Liver (tissue), 7 donors: ENCODE measurements at regions not wholly inside any gene's neighbourhood (a gene's known extent, or its start where the extent isn't known, plus 50 kb on each side); places are given as distances from the start of the nearest gene placed in this dataset.

Experiments used
- DNase-seq: peaks from one replicate; pipeline ENCODE4 v3.0.0-alpha.2; 2017; ENCODE audit warnings: low spot score
- H3K27ac ChIP-seq, 2 donors: one replicate each; pipeline ENCODE4 v1.7.0; 2013; ENCODE audit warnings: inconsistent platforms in 2 of 2, low read length in 2 of 2, control low read depth in 1 of 2, low read depth in 1 of 2, mild to moderate bottlenecking in 1 of 2
- H3K27me3 ChIP-seq, 4 donors: one replicate each; pipeline versions ENCODE4 v1.6.1 to v1.7.0; 2013; ENCODE audit warnings: low read length in 3 of 4, inconsistent platforms in 1 of 4, mild to moderate bottlenecking in 1 of 4, moderate library complexity in 1 of 4; ENCODE audit not compliant: control insufficient read depth in 4 of 4, insufficient read depth in 4 of 4
- H3K36me3 ChIP-seq, 4 donors: one replicate each; pipeline versions ENCODE4 v1.6.1 to v1.7.0; 2013; ENCODE audit warnings: low read length in 3 of 4, mild to moderate bottlenecking in 3 of 4, low read depth in 1 of 4, moderate library complexity in 1 of 4; ENCODE audit not compliant: control insufficient read depth in 4 of 4, insufficient read depth in 3 of 4
- H3K4me1 ChIP-seq, 4 donors: one replicate each; pipeline versions ENCODE4 v1.6.1 to v1.7.0; 2013; ENCODE audit warnings: low read length in 3 of 4, mild to moderate bottlenecking in 3 of 4, moderate library complexity in 1 of 4; ENCODE audit not compliant: control insufficient read depth in 4 of 4, insufficient read depth in 4 of 4
- H3K4me3 ChIP-seq, 3 donors: one replicate each; pipeline versions ENCODE4 v1.6.1 to v1.7.0; 2013; ENCODE audit warnings: low read length in 3 of 3, control low read depth in 1 of 3, low read depth in 1 of 3, mild to moderate bottlenecking in 1 of 3
- H3K9ac ChIP-seq, 2 donors: one replicate each; pipeline ENCODE4 v1.7.0; 2013; ENCODE audit warnings: low read length in 2 of 2, mild to moderate bottlenecking in 2 of 2, moderate library complexity in 2 of 2, control low read depth in 1 of 2, low read depth in 1 of 2
- H3K9me3 ChIP-seq, 4 donors: one replicate each; pipeline versions ENCODE4 v1.6.1 to v1.7.0; 2013; ENCODE audit warnings: low read length in 3 of 4; ENCODE audit not compliant: control insufficient read depth in 4 of 4
- EGR1 ChIP-seq, 2 donors: IDR thresholded peaks; 2 replicates each; pipeline ENCODE4 v1.6.1; 2016 to 2018; ENCODE audit warnings: antibody characterized with exemption in 2 of 2, low read depth in 2 of 2
- FOXA1 ChIP-seq: IDR thresholded peaks from 2 replicates; pipeline ENCODE4 v1.6.1; 2016; ENCODE audit warnings: antibody characterized with exemption
- FOXA2 ChIP-seq: IDR thresholded peaks from 2 replicates; pipeline ENCODE4 v1.6.1; 2016; ENCODE audit warnings: antibody characterized with exemption
- GABPA ChIP-seq, 2 donors: IDR thresholded peaks in 1 of 2; conservative IDR thresholded peaks in 1 of 2; 2 replicates each; pipeline ENCODE4 v1.6.1; 2016; ENCODE audit warnings: antibody characterized with exemption in 2 of 2, mild to moderate bottlenecking in 1 of 2, moderate library complexity in 1 of 2
- HNF4A ChIP-seq, 2 donors: conservative IDR thresholded peaks; 2 replicates each; pipeline ENCODE4 v1.6.1; 2016; ENCODE audit warnings: antibody characterized with exemption in 2 of 2, mild to moderate bottlenecking in 2 of 2
- HNF4G ChIP-seq: IDR thresholded peaks from 2 replicates; pipeline ENCODE4 v1.6.1; 2016; ENCODE audit warnings: antibody characterized with exemption
- JUND ChIP-seq, 2 donors: IDR thresholded peaks; 2 replicates each; pipeline ENCODE4 v1.6.1; 2016; ENCODE audit warnings: antibody characterized with exemption in 2 of 2
- NR2F2 ChIP-seq: IDR thresholded peaks from 2 replicates; pipeline ENCODE4 v1.6.1; 2016; ENCODE audit warnings: antibody characterized with exemption
- RAD21 ChIP-seq, 2 donors: IDR thresholded peaks; 2 replicates each; pipeline ENCODE4 v1.6.1; 2016; ENCODE audit warnings: antibody characterized with exemption in 2 of 2, mild to moderate bottlenecking in 2 of 2
- RXRA ChIP-seq, 2 donors: IDR thresholded peaks; 2 replicates each; pipeline ENCODE4 v1.6.1; 2017 to 2018; ENCODE audit warnings: antibody characterized with exemption in 2 of 2, mild to moderate bottlenecking in 1 of 2
- YY1 ChIP-seq: IDR thresholded peaks from 2 replicates; pipeline ENCODE4 v1.6.1; 2016; ENCODE audit warnings: antibody characterized with exemption, mild to moderate bottlenecking
- WGBS: extraction: QIAGEN DNeasy Blood & Tissue Kit; methylation state at CpG from one replicate; pipeline ENCODE4 v1.1.7; 2013; 5-methylcytosine and 5-hydroxymethylcytosine counted together
- TF ChIP-seq, protein P1 (sequence below): IDR thresholded peaks from 2 replicates; pipeline ENCODE4 v1.6.1; 2016; ENCODE audit warnings: antibody characterized with exemption
- TF ChIP-seq, protein P2 (sequence below): IDR thresholded peaks from 2 replicates; pipeline ENCODE4 v1.6.1; 2016; ENCODE audit warnings: antibody characterized with exemption
- donor health status: healthy.
- donor health status: healthy.
- donor health status: healthy.
- donor health status: healthy.

DNA sequence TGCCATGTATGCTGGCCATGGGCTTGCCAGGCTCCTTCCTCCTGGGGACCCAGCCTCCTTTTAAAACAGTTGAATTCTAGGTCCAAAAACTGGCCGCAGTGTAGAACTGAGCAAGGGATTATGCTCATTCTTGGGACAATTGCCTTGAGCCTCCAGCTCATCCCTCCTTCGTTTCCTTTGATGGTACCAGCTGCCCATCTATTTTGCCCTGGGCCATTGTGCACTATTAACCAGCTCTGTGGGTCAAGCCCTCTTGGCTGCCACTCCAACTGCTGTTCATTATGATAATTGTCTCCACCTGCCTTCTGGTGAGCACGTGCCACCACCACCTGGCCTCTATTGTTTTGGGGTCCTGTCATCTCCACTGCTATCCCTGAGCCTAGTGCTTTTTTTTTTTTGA, 75.8 kb upstream of the SYN2 start (continued):
- TF ChIP-seq RXRA (IDR thresholded peaks at IDR 0.05): no peak
- no peak for TF ChIP-seq FOXA1
- TF ChIP-seq NR2F2: no peak
- no peak for TF ChIP-seq YY1

DNA sequence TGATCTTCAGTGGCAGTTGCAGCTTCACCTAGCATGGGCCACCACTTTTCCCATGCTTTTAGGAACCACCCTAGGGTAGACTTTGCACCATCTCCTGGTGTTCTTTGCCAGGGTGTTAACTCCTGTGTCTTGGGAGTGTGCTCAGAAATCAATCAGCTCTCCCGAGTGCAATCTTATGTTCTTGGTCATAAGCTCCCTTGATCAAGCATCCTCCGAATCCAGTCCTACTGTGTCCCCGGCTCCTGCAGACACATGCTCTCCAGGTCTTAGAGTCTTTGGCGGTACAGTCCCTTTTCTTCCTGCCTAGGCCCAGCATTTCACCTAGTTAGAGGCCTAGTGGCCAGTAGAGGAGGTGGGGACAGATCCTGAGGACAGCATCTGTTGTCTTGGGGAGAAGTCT, 74.7 kb upstream of the SYN2 start:
- no peak overlapping the region for H3K4me3 ChIP-seq
- H3K9me3 ChIP-seq: no peaks in the 10 kb centered on the region
- H3K27me3 ChIP-seq: peaks cover 0 to 2% (median 0%) of the 10 kb centered on the region in 4 donors
- 94% methylated on average over 4 of the region's 4 CpGs for WGBS
- H3K27ac ChIP-seq: no peak overlapping the region
- TF ChIP-seq HNF4G (no peak), EGR1 (IDR thresholded peaks at IDR 0.05; ENCODE audit: low read depth in 2 of 2) (no peak)
- TF ChIP-seq, protein P1, sequence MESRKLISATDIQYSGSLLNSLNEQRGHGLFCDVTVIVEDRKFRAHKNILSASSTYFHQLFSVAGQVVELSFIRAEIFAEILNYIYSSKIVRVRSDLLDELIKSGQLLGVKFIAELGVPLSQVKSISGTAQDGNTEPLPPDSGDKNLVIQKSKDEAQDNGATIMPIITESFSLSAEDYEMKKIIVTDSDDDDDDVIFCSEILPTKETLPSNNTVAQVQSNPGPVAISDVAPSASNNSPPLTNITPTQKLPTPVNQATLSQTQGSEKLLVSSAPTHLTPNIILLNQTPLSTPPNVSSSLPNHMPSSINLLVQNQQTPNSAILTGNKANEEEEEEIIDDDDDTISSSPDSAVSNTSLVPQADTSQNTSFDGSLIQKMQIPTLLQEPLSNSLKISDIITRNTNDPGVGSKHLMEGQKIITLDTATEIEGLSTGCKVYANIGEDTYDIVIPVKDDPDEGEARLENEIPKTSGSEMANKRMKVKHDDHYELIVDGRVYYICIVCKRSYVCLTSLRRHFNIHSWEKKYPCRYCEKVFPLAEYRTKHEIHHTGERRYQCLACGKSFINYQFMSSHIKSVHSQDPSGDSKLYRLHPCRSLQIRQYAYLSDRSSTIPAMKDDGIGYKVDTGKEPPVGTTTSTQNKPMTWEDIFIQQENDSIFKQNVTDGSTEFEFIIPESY: no peak
- H3K36me3 ChIP-seq: no peaks in the 10 kb centered on the region
- H3K9ac ChIP-seq: no peak overlapping the region
- no peaks in the 10 kb centered on the region for H3K4me1 ChIP-seq
- no peak for DNase-seq

DNA sequence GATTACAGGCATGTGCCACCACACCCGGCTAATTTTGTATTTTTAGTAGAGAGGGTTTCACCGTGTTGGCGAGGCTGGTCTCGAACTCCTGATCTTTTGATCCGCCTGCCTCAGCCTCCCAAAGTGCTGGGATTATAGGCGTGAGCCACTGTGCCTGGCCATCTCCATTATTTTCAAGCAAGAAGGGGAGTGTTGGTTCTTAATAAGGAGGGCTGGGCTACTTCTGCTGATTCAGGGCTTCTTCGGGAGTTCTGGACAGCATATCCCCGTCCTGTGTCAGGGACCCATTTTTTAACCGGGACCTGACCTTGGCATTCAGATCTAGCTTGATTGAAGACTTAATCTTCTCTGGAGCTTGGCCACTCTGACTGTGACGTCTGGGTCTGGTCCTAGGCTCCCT, 74.1 kb upstream of the SYN2 start:
- no peaks in the 10 kb centered on the region for H3K4me1 ChIP-seq
- H3K27ac ChIP-seq: no peak overlapping the region
- TF ChIP-seq FOXA1 (no peak), RXRA (IDR thresholded peaks at IDR 0.05) (no peak), YY1 (no peak), HNF4A (conservative IDR thresholded peaks at IDR 0.05) (no peak), EGR1 (IDR thresholded peaks at IDR 0.05; ENCODE audit: low read depth in 2 of 2) (no peak), HNF4G (no peak), JUND (IDR thresholded peaks at IDR 0.05) (no peak), NR2F2 (no peak), FOXA2 (no peak), RAD21 (IDR thresholded peaks at IDR 0.05) (no peak)
- no peaks in the 10 kb centered on the region for H3K9me3 ChIP-seq
- peaks cover 0 to 2% (median 0%) of the 10 kb centered on the region in 4 donors for H3K27me3 ChIP-seq
- 92% methylated on average over 10 of the region's 10 CpGs for WGBS
- H3K4me3 ChIP-seq: no peak overlapping the region
- DNase-seq: no peak
- no peak overlapping the region for H3K9ac ChIP-seq
- no peaks in the 10 kb centered on the region for H3K36me3 ChIP-seq

DNA sequence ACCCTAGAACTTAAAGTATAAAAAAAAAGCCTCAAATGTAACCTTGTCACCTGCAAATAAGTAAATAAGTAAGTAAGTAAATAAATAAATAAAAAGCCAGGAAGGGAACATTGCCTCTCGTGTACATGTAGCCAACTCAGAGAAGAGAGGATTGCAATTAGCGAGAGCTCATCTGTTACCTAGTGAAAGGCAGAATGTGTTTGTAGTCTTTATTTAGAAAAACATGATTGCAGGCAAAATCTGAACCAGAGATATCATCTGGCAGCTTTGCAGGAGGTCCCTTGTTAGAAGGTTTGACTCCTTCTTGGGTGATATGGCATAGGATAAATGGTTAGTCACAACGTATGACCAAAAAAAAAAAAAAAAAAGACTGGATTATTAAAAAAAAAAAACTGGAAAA, 71.6 kb upstream of the SYN2 start:
- Histone ChIP-seq H3K9ac (no peak overlapping the region), H3K9me3 (no peaks in the 10 kb centered on the region), H3K4me3 (no peak overlapping the region), H3K4me1 (no peaks in the 10 kb centered on the region), H3K36me3 (no peaks in the 10 kb centered on the region), H3K27me3 (peaks cover 0 to 6% (median 0%) of the 10 kb centered on the region in 4 donors), H3K27ac (no peak overlapping the region)
- WGBS: 84% methylated on average over 3 of the region's 3 CpGs
- no peak for DNase-seq
- TF ChIP-seq, protein P2, sequence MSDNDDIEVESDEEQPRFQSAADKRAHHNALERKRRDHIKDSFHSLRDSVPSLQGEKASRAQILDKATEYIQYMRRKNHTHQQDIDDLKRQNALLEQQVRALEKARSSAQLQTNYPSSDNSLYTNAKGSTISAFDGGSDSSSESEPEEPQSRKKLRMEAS: no peak
- TF ChIP-seq JUND (IDR thresholded peaks at IDR 0.05) (no peak), GABPA (IDR thresholded peaks at IDR 0.05 in 1 of 2, conservative IDR thresholded peaks at IDR 0.05 in 1 of 2) (no peak), FOXA1 (no peak), RAD21 (IDR thresholded peaks at IDR 0.05) (no peak), EGR1 (IDR thresholded peaks at IDR 0.05; ENCODE audit: low read depth in 2 of 2) (no peak), YY1 (no peak), RXRA (IDR thresholded peaks at IDR 0.05) (no peak)
